ENCODE measurements at regions not wholly inside any gene's neighbourhood (a gene's known extent, or its start where the extent isn't known, plus 50 kb on each side); places are given as distances from the start of the nearest gene placed in this dataset.

DNA sequence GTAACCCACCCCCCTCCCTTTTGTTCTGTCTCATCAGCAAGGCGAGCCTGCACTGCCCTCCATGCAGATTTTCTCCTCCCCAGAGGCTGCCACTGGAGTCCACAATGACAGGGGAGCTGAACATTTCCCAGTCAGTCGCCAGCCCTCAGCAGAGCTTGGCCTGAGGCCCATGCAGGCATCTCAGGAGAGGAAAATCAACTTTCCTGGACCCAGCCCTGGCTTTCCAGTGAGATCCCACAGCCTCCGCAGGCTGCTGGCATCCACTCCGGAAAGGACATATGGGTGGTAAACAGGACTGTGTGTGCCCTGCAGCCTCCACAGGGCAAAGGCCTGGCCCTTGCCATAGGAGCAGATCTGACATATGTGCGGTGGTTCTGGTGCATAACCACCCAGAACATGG is 253.8 kb downstream of the TNS1 start:
- no peak overlapping the region for H3K4me3 ChIP-seq (replicated peaks; ENCODE audit: low read depth, low read length)

GRCh38 chr2:217746808-217747207 is 256.0 kb downstream of the TNS1 start:
- TF ChIP-seq, protein P1, sequence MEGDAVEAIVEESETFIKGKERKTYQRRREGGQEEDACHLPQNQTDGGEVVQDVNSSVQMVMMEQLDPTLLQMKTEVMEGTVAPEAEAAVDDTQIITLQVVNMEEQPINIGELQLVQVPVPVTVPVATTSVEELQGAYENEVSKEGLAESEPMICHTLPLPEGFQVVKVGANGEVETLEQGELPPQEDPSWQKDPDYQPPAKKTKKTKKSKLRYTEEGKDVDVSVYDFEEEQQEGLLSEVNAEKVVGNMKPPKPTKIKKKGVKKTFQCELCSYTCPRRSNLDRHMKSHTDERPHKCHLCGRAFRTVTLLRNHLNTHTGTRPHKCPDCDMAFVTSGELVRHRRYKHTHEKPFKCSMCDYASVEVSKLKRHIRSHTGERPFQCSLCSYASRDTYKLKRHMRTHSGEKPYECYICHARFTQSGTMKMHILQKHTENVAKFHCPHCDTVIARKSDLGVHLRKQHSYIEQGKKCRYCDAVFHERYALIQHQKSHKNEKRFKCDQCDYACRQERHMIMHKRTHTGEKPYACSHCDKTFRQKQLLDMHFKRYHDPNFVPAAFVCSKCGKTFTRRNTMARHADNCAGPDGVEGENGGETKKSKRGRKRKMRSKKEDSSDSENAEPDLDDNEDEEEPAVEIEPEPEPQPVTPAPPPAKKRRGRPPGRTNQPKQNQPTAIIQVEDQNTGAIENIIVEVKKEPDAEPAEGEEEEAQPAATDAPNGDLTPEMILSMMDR (IDR thresholded peaks at IDR 0.05; ENCODE audit: low read length, missing control alignments): no peak
- H3K4me3 ChIP-seq (replicated peaks; ENCODE audit: low read depth, low read length): no peak overlapping the region
- DNase-seq (ENCODE audit: low read depth): peak; percentile 26

More for the DNA sequence above, 253.8 kb downstream of the TNS1 start:
- TF ChIP-seq, protein P1 (IDR thresholded peaks at IDR 0.05; ENCODE audit: low read length, missing control alignments): no peak
- DNase-seq (ENCODE audit: low read depth): no peak

GRCh38 chr2:217743966-217744761 is 258.6 kb downstream of the TNS1 start:
- DNase-seq (ENCODE audit: low read depth): no peak
- no peak overlapping the region for H3K4me3 ChIP-seq (replicated peaks; ENCODE audit: low read depth, low read length)
- TF ChIP-seq, protein P1 (IDR thresholded peaks at IDR 0.05; ENCODE audit: low read length, missing control alignments): no peak

GRCh38 chr2:217743407-217743806 is 259.4 kb downstream of the TNS1 start:
- no peak for DNase-seq (ENCODE audit: low read depth)
- H3K4me3 ChIP-seq (replicated peaks; ENCODE audit: low read depth, low read length): no peak overlapping the region
- TF ChIP-seq, protein P1 (IDR thresholded peaks at IDR 0.05; ENCODE audit: low read length, missing control alignments): no peak

- TF ChIP-seq, protein P1 (IDR thresholded peaks at IDR 0.05; ENCODE audit: low read length, missing control alignments): no peak
- no peak overlapping the region for H3K4me3 ChIP-seq (replicated peaks; ENCODE audit: low read depth, low read length)
- DNase-seq (ENCODE audit: low read depth): no peak
These were observed 260.0 kb downstream of the TNS1 start for GRCh38 chr2:217742841-217743240.

- TF ChIP-seq, protein P1 (IDR thresholded peaks at IDR 0.05; ENCODE audit: low read length, missing control alignments): no peak
- no peak overlapping the region for H3K4me3 ChIP-seq (replicated peaks; ENCODE audit: low read depth, low read length)
- DNase-seq (ENCODE audit: low read depth): no peak
These were observed 260.5 kb downstream of the TNS1 start for GRCh38 chr2:217742276-217742675.

Measured in fibroblast of pulmonary artery (primary cell).